UCSD-AML1 (cell line): ENCODE measurements at regions not wholly inside any gene's neighbourhood (a gene's known extent, or its start where the extent isn't known, plus 50 kb on each side); places are given as distances from the start of the nearest gene placed in this dataset.
"Not testable (repeated sequence)": the region's sequence is repeated elsewhere in the genome, so short reads cannot be mapped to it uniquely, and the experiment has no call there.

ENCODE experiments used
- DNase-seq: peaks from one replicate; lab custom pipeline; 2025; ENCODE audit not compliant: unreplicated experiment; lab: John Stamatoyannopoulos, UW

GRCh38 chr11:71714510-71714909 lies 118.5 kb upstream of the DEFB108B start:
- not testable (repeated sequence) for DNase-seq

GRCh38 chr11:71721840-71722239 lies 111.2 kb upstream of the DEFB108B start:
- not testable (repeated sequence) for DNase-seq

- not testable (repeated sequence) for DNase-seq
These were observed 109.0 kb upstream of the DEFB108B start for GRCh38 chr11:71723991-71724390.

DNA sequence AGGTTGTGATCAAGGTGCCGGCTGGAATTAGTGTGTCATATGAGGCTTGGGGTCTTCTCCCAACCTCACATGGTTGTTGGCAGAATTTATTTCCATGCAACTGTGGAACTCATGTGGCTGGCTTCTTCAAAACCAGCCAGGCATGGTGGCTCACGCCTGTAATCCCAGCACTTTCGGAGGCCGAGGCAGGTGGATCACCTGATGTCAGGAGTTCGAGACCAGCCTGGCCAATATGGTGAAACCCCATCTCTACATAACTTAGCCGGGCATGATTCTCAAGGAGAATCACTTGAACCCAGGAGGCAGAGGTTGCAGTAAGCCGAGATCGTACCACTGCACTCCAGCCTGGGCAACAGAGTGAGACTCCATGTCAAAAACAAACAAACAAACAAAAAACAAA lies 102.3 kb upstream of the DEFB108B start:
- not testable (repeated sequence) for DNase-seq

GRCh38 chr11:71734368-71734767 lies 98.6 kb upstream of the DEFB108B start:
- not testable (repeated sequence) for DNase-seq

- DNase-seq: not testable (repeated sequence)
These were observed 94.7 kb upstream of the DEFB108B start for GRCh38 chr11:71738317-71738716.

- DNase-seq: not testable (repeated sequence)
These were observed 89.6 kb upstream of the DEFB108B start for GRCh38 chr11:71743385-71743784.

DNA sequence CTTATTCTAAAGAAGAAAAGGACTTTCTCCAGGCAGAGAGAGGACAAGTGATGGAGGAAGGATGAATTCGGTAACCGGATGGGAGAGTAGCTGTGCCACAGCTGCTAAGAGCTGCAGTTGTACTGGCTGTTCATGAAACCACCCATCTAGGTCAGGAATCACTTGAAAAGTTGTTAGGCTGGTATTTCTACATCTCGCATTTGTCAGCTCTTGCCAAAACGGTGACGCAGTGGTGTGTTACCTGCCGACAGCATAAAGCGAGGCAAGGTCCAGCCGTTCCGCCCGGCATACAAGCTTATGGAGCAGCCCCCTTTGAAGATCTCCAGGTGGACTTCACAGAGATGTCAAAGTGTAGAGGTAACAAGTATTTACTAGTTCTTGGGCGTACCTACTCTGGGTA lies 87.3 kb upstream of the DEFB108B start:
- DNase-seq: not testable (repeated sequence)

- DNase-seq: not testable (repeated sequence)
These were observed 86.7 kb upstream of the DEFB108B start for GRCh38 chr11:71746263-71746662.

- DNase-seq: not testable (repeated sequence)
These were observed 83.9 kb upstream of the DEFB108B start for GRCh38 chr11:71748965-71749620.

GRCh38 chr11:71750908-71751307 lies 82.1 kb upstream of the DEFB108B start:
- not testable (repeated sequence) for DNase-seq

- not testable (repeated sequence) for DNase-seq
These were observed 68.1 kb upstream of the DEFB108B start for GRCh38 chr11:71764695-71765491.

DNA sequence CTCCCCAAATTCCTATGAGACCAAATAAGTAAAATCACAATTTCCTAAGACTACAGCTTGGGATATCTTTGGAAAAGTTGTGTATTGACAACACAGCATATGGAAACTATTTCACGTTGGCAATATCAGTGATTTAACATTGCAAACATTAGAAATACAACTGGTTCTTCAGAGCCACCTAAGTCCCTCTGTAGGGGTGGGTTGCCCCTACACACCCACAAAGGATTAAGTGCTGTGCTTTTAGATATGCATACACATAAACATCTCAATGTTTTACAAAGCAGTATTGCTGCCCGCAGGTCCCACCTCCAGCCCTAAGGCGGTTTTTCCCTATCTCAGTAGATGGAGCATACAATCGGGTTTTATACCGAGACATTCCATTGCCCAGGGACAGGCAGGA lies 66.0 kb upstream of the DEFB108B start:
- DNase-seq: not testable (repeated sequence)

GRCh38 chr11:71772193-71772592 lies 60.8 kb upstream of the DEFB108B start:
- DNase-seq: not testable (repeated sequence)

DNA sequence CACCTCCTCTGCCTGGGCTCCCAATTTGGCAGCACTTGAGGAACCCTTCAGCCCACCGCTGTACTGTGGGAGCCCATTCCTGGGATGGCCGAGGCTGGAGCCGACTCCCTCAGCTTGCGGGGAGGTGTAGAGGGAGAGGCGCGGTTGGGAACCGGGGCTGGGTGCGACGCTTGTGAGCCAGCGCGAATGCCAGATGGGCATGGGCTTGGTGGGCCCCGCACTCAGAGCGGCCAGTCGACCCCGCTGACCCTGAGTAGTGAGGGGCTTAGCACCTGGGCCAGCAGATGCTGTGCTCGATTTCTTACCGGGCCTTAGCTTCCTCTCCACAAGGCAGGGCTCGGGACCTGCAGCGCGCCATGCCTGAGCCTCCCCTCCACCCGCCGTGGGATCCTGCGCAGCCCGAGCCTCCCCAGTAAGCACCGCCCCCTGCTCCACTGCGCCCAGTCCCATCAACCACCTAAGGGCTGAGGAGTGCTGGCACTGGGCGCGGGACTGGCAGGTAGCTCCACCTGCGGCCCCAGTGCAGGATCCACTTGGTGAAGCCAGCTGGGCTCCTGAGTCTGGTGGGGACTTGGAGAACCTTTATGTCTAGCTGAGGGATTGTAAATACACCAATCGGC lies 58.3 kb upstream of the DEFB108B start:
- no peak for DNase-seq

DNA sequence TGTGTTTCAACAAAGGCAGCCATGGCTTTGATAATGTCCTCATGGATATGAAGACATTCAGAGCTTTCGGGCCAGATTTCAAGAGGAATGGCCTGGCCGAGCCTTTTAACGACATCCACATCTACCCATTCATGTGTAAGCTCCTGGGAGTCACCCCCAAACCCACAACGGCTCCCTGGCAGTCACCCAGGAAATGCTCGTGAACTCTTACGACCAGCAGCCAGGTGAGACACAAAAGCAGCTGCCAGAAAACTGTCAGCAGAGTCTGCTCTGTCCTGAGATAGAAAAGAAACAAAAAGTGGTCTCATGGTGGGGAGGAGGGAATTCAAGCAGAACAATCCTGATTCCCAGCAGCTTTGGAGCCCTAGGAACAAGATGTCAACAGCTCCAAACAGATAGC lies 52.9 kb upstream of the DEFB108B start:
- DNase-seq: not testable (repeated sequence)

- not testable (repeated sequence) for DNase-seq
These were observed 52.2 kb upstream of the DEFB108B start for GRCh38 chr11:71780771-71781170.

DNA sequence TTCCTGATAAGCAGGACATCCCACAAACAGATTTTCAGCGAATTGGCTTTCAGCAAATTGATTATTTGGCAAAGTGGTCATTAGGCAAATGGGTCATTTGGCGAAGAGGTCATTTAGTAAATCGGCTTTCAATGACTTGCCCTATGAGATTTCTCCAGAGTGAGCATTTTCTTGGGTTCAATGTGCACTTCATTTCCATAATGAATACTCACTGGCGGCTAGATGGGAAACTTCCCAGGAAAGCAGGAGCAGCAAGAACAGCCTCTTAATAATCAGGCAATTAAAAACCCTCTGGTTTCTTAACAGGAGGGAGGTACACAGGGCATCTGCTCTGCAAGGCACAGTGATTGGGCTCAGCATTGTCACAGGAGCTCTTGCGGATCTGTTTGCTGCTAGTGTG lies 51.5 kb upstream of the DEFB108B start:
- not testable (repeated sequence) for DNase-seq

GRCh38 chr11:71782229-71782861 lies 50.7 kb upstream of the DEFB108B start:
- DNase-seq: not testable (repeated sequence)

- not testable (repeated sequence) for DNase-seq
These were observed 49.8 kb upstream of the DEFB108B start for GRCh38 chr11:71783191-71783590.
